Colon (tissue), 2 donors: ENCODE measurements at regions not wholly inside any gene's neighbourhood (a gene's known extent, or its start where the extent isn't known, plus 50 kb on each side); places are given as distances from the start of the nearest gene placed in this dataset.

Source experiments
- FAIRE-seq: peaks from 2 replicates; lab custom pipeline; 2012; peaks lifted over from hg19 to GRCh38; lab: Jason Lieb, UNC
- donor health status: control.
- donor health status: control.

GRCh38 chr4:160847228-160847627 lies 1316.6 kb downstream of the FSTL5 start:
- FAIRE-seq, result no peak

GRCh38 chr4:160848489-160848888 lies 1315.3 kb downstream of the FSTL5 start:
- FAIRE-seq, result no peak

GRCh38 chr4:160848901-160849760 lies 1314.7 kb downstream of the FSTL5 start:
- FAIRE-seq, result no peak

- no peak for FAIRE-seq
Observed at GRCh38 chr4:160864253-160864652, 1299.5 kb downstream of the FSTL5 start.

- FAIRE-seq, result no peak
Observed at GRCh38 chr4:160869899-160870298, 1293.9 kb downstream of the FSTL5 start.

- no peak for FAIRE-seq
Observed at GRCh38 chr4:160872491-160872890, 1291.3 kb downstream of the FSTL5 start.

GRCh38 chr4:160877087-160877790 lies 1286.6 kb downstream of the FSTL5 start:
- FAIRE-seq, result no peak

- FAIRE-seq, result no peak
Observed at GRCh38 chr4:160880180-160880579, 1283.6 kb downstream of the FSTL5 start.

- no peak for FAIRE-seq
Observed at GRCh38 chr4:160887668-160888067, 1276.1 kb downstream of the FSTL5 start.

- FAIRE-seq, result no peak
Observed at GRCh38 chr4:160894128-160894527, 1269.7 kb downstream of the FSTL5 start.

GRCh38 chr4:160894809-160895208 lies 1269.0 kb downstream of the FSTL5 start:
- FAIRE-seq, result no peak

- FAIRE-seq, result no peak
Observed at GRCh38 chr4:160927311-160927710, 1236.5 kb downstream of the FSTL5 start.

GRCh38 chr4:160928482-160928881 lies 1235.3 kb downstream of the FSTL5 start:
- FAIRE-seq, result no peak

GRCh38 chr4:160947653-160948052 lies 1216.1 kb downstream of the FSTL5 start:
- FAIRE-seq, result no peak

GRCh38 chr4:160956875-160957274 lies 1206.9 kb downstream of the FSTL5 start:
- FAIRE-seq, result no peak

GRCh38 chr4:160969925-160970324 lies 1193.9 kb downstream of the FSTL5 start:
- FAIRE-seq, result no peak

- FAIRE-seq, result no peak
Observed at GRCh38 chr4:160980091-160980490, 1183.7 kb downstream of the FSTL5 start.

GRCh38 chr4:160981083-160981482 lies 1182.7 kb downstream of the FSTL5 start:
- FAIRE-seq, result no peak

GRCh38 chr4:160983035-160983434 lies 1180.8 kb downstream of the FSTL5 start:
- FAIRE-seq, result no peak

GRCh38 chr4:161002386-161002785 lies 1161.4 kb downstream of the FSTL5 start:
- FAIRE-seq, result no peak

- FAIRE-seq, result no peak
Observed at GRCh38 chr4:161003418-161004057, 1160.3 kb downstream of the FSTL5 start.

GRCh38 chr4:161005746-161006145 lies 1158.1 kb downstream of the FSTL5 start:
- FAIRE-seq, result no peak

- FAIRE-seq, result no peak
Observed at GRCh38 chr4:161008527-161008926, 1155.3 kb downstream of the FSTL5 start.
